Mesenchymal stem cell (in vitro differentiated cells and primary cell): ENCODE measurements at regions not wholly inside any gene's neighbourhood (a gene's known extent, or its start where the extent isn't known, plus 50 kb on each side); places are given as distances from the start of the nearest gene placed in this dataset.
A peak's percentile ranks its signal among the peaks of the same experiment; 100 is the strongest.

Experiments
- DNase-seq: peaks from one replicate; pipeline ENCODE4 v3.0.0-alpha.2; 2013
- H2AFZ ChIP-seq: one replicate; pipeline ENCODE4 v1.6.1; 2013; ENCODE audit warnings: low read depth, mild to moderate bottlenecking, control low read depth, inconsistent platforms, low read length, moderate library complexity
- H2AK5ac ChIP-seq: 2 replicates; pipeline ENCODE4 v1.6.1; 2013; ENCODE audit warnings: low read length, moderate library complexity, mild to moderate bottlenecking, inconsistent platforms; ENCODE audit not compliant: severe bottlenecking
- H2BK120ac ChIP-seq: one replicate; pipeline ENCODE4 v1.6.1; 2013; ENCODE audit warnings: low read depth, mild to moderate bottlenecking, inconsistent platforms, low read length, moderate library complexity
- H2BK12ac ChIP-seq, 2 experiments: one replicate each; pipeline ENCODE4 v1.6.1; 2013; ENCODE audit warnings: inconsistent platforms in 2 of 2, low read length in 2 of 2, mild to moderate bottlenecking in 2 of 2, moderate library complexity in 2 of 2, control low read depth in 1 of 2
- H2BK15ac ChIP-seq: one replicate; pipeline ENCODE4 v1.6.1; 2013; ENCODE audit warnings: mild to moderate bottlenecking, low read depth, inconsistent platforms; ENCODE audit not compliant: poor library complexity, severe bottlenecking
- H2BK5ac ChIP-seq: 2 replicates; pipeline ENCODE4 v1.6.1; 2013; ENCODE audit warnings: low read depth, mild to moderate bottlenecking, low read length, control low read depth, inconsistent platforms; ENCODE audit not compliant: poor library complexity, severe bottlenecking
- H3K14ac ChIP-seq, 2 experiments: one replicate each; pipeline ENCODE4 v1.6.1; 2013; ENCODE audit warnings: inconsistent platforms in 2 of 2, low read length in 2 of 2, control low read depth in 1 of 2, mild to moderate bottlenecking in 1 of 2, moderate library complexity in 1 of 2
- H3K18ac ChIP-seq, 2 experiments: one replicate each; pipeline ENCODE4 v1.6.1; 2013; ENCODE audit warnings: inconsistent platforms in 2 of 2, low read length in 2 of 2, control low read depth in 1 of 2, low read depth in 1 of 2, mild to moderate bottlenecking in 1 of 2
- H3K23ac ChIP-seq, 2 experiments: one replicate each; pipeline ENCODE4 v1.6.1; 2013; ENCODE audit warnings: inconsistent platforms in 2 of 2, low read length in 2 of 2, mild to moderate bottlenecking in 2 of 2, moderate library complexity in 2 of 2, control low read depth in 1 of 2
- H3K27ac ChIP-seq: 2 replicates; pipeline ENCODE4 v1.5.1; 2013; ENCODE audit warnings: mild to moderate bottlenecking, moderate library complexity, low read length, control low read depth, inconsistent platforms; ENCODE audit not compliant: poor library complexity, severe bottlenecking
- H3K27me3 ChIP-seq, 2 experiments: 2 replicates each; pipeline versions ENCODE4 v1.6.1 to v1.7.0; 2013; ENCODE audit warnings: low read length in 2 of 2, mild to moderate bottlenecking in 2 of 2, moderate library complexity in 2 of 2, control low read depth in 1 of 2, inconsistent platforms in 1 of 2; ENCODE audit not compliant: control insufficient read depth in 1 of 2, insufficient read depth in 1 of 2
- H3K36me3 ChIP-seq, 2 experiments: 2 replicates each; pipeline versions ENCODE4 v1.6.1 to v1.7.0; 2013; ENCODE audit warnings: low read length in 2 of 2, control low read depth in 1 of 2, inconsistent platforms in 1 of 2, low read depth in 1 of 2, mild to moderate bottlenecking in 1 of 2; ENCODE audit not compliant: insufficient read depth in 2 of 2, control insufficient read depth in 1 of 2
- H3K4ac ChIP-seq, 2 experiments: one replicate each; pipeline ENCODE4 v1.6.1; 2013; ENCODE audit warnings: inconsistent platforms in 2 of 2, low read length in 2 of 2, mild to moderate bottlenecking in 2 of 2, moderate library complexity in 2 of 2, control low read depth in 1 of 2, low read depth in 1 of 2
- H3K4me1 ChIP-seq: 2 replicates; pipeline ENCODE4 v1.6.1; 2013; ENCODE audit warnings: low read depth, low read length, control low read depth; ENCODE audit not compliant: control insufficient read depth, insufficient read depth
- H3K4me2 ChIP-seq: 2 replicates; pipeline ENCODE4 v1.6.1; 2013; ENCODE audit warnings: low read length, mild to moderate bottlenecking, inconsistent platforms; ENCODE audit not compliant: poor library complexity, severe bottlenecking
- H3K4me3 ChIP-seq, 2 experiments: 2 replicates each; pipeline versions ENCODE4 v1.5.1 to v1.7.0; 2013; ENCODE audit warnings: low read length in 2 of 2, mild to moderate bottlenecking in 2 of 2, control low read depth in 1 of 2, low read depth in 1 of 2; ENCODE audit not compliant: insufficient read depth in 1 of 2
- H3K79me1 ChIP-seq: replicated peaks from 2 replicates; pipeline ENCODE4 v1.6.1; 2013; ENCODE audit warnings: mild to moderate bottlenecking, control low read depth, low read length, inconsistent platforms; ENCODE audit not compliant: poor library complexity, severe bottlenecking
- H3K9ac ChIP-seq: 2 replicates; pipeline ENCODE4 v1.7.0; 2013; ENCODE audit warnings: mild to moderate bottlenecking, low read length, moderate library complexity
- H3K9me3 ChIP-seq: 2 replicates; pipeline ENCODE4 v1.7.0; 2013; ENCODE audit warnings: mild to moderate bottlenecking, low read length; ENCODE audit not compliant: control insufficient read depth
- H4K8ac ChIP-seq: one replicate; pipeline ENCODE4 v1.6.1; 2013; ENCODE audit warnings: inconsistent platforms, mild to moderate bottlenecking, low read length, moderate library complexity
- H4K91ac ChIP-seq: one replicate; pipeline ENCODE4 v1.6.1; 2013; ENCODE audit warnings: mild to moderate bottlenecking, low read length, inconsistent platforms
- WGBS: methylation state at CpG from one replicate; pipeline ENCODE4 v1.1.7; 2013; ENCODE audit warnings: mixed read lengths; 5-methylcytosine and 5-hydroxymethylcytosine counted together

- Histone ChIP-seq H2BK15ac (no peak overlapping the region), H3K4me3 (no peak overlapping the region), H3K23ac (no peak overlapping the region), H4K8ac (no peak overlapping the region), H3K27ac (no peak overlapping the region), H2BK12ac (no peak overlapping the region), H2BK120ac (no peak overlapping the region), H3K9ac (no peak overlapping the region), H3K14ac (no peak overlapping the region), H3K4me1 (no peaks in the 10 kb centered on the region), H2BK5ac (no peak overlapping the region), H2AK5ac (no peak overlapping the region), H3K36me3 (no peaks in the 10 kb centered on the region), H2AFZ (no peak overlapping the region), H3K79me1 (no peaks in the 10 kb centered on the region), H3K18ac (no peak overlapping the region), H3K27me3 (no peaks in the 10 kb centered on the region), H4K91ac (no peak overlapping the region), H3K4me2 (no peak overlapping the region), H3K4ac (no peak overlapping the region), H3K9me3 (peaks cover 5% of the 10 kb centered on the region)
- WGBS, result 100% methylated on average over 1 of the region's 1 CpG
- DNase-seq, result no peak
These were observed 445.1 kb downstream of the TMA16 start for GRCh38 chr4:163939597-163939996.

GRCh38 chr4:163941221-163941905, 446.9 kb downstream of the TMA16 start:
- no peak overlapping the region for H3K9ac ChIP-seq
- no peak overlapping the region for H3K4ac ChIP-seq
- H4K91ac ChIP-seq, result no peak overlapping the region
- no peak overlapping the region for H2BK120ac ChIP-seq
- no peak overlapping the region for H2AFZ ChIP-seq
- 79% methylated on average over 6 of the region's 7 CpGs for WGBS
- H3K4me1 ChIP-seq, result no peaks in the 10 kb centered on the region
- peak; percentile 2 for DNase-seq
- H3K27me3 ChIP-seq, result no peaks in the 10 kb centered on the region
- no peak overlapping the region for H4K8ac ChIP-seq
- no peaks in the 10 kb centered on the region for H3K36me3 ChIP-seq
- no peak overlapping the region for H3K18ac ChIP-seq
- H2AK5ac ChIP-seq, result no peak overlapping the region
- no peak overlapping the region for H3K4me2 ChIP-seq
- peaks cover 5% of the 10 kb centered on the region for H3K9me3 ChIP-seq
- no peak overlapping the region for H3K4me3 ChIP-seq
- H3K23ac ChIP-seq, result no peak overlapping the region
- H3K27ac ChIP-seq, result no peak overlapping the region
- H2BK12ac ChIP-seq, result no peak overlapping the region
- no peak overlapping the region for H2BK15ac ChIP-seq
- H3K14ac ChIP-seq, result no peak overlapping the region
- H2BK5ac ChIP-seq, result no peak overlapping the region
- no peaks in the 10 kb centered on the region for H3K79me1 ChIP-seq

GRCh38 chr4:163948920-163949455, 454.5 kb downstream of the TMA16 start:
- no peak overlapping the region for H2AFZ ChIP-seq
- no peak overlapping the region for H2BK5ac ChIP-seq
- no peak overlapping the region for H2AK5ac ChIP-seq
- H3K14ac ChIP-seq, result no peak overlapping the region
- no peak overlapping the region for H3K4me3 ChIP-seq
- H3K9me3 ChIP-seq, result no peaks in the 10 kb centered on the region
- no peak overlapping the region for H3K4ac ChIP-seq
- no peak overlapping the region for H3K18ac ChIP-seq
- H3K36me3 ChIP-seq, result peaks cover 0 to 10% of the 10 kb centered on the region in 2 experiments
- H3K4me2 ChIP-seq, result no peak overlapping the region
- H2BK15ac ChIP-seq, result no peak overlapping the region
- no peaks in the 10 kb centered on the region for H3K4me1 ChIP-seq
- H2BK12ac ChIP-seq, result no peak overlapping the region
- no peaks in the 10 kb centered on the region for H3K27me3 ChIP-seq
- H3K79me1 ChIP-seq, result no peaks in the 10 kb centered on the region
- WGBS, result 81% methylated on average over 9 of the region's 9 CpGs
- no peak overlapping the region for H3K27ac ChIP-seq
- no peak overlapping the region for H4K91ac ChIP-seq
- H3K23ac ChIP-seq, result no peak overlapping the region
- no peak overlapping the region for H4K8ac ChIP-seq
- no peak overlapping the region for H2BK120ac ChIP-seq
- no peak for DNase-seq
- H3K9ac ChIP-seq, result no peak overlapping the region

GRCh38 chr4:163949976-163950601, 455.6 kb downstream of the TMA16 start:
- Histone ChIP-seq H3K4me3 (no peak overlapping the region), H3K27me3 (no peaks in the 10 kb centered on the region), H3K4ac (no peak overlapping the region), H3K18ac (no peak overlapping the region), H3K36me3 (peaks cover 0 to 10% of the 10 kb centered on the region in 2 experiments), H2BK15ac (no peak overlapping the region), H3K79me1 (no peaks in the 10 kb centered on the region), H3K4me2 (no peak overlapping the region), H2BK5ac (no peak overlapping the region), H3K9ac (no peak overlapping the region), H4K8ac (no peak overlapping the region), H3K9me3 (no peaks in the 10 kb centered on the region), H2BK12ac (no peak overlapping the region), H2BK120ac (no peak overlapping the region), H3K23ac (no peak overlapping the region), H4K91ac (no peak overlapping the region), H3K27ac (no peak overlapping the region), H2AFZ (no peak overlapping the region), H2AK5ac (no peak overlapping the region), H3K4me1 (no peaks in the 10 kb centered on the region), H3K14ac (no peak overlapping the region)
- WGBS, result 79% methylated on average over 11 of the region's 11 CpGs
- no peak for DNase-seq
